HepG2 (cell line): ENCODE measurements at regions not wholly inside any gene's neighbourhood (a gene's known extent, or its start where the extent isn't known, plus 50 kb on each side); places are given as distances from the start of the nearest gene placed in this dataset.

Source experiments
- ATAC-seq: fragments of 200-7000 bp; cut with Tn5 transposase; 3 replicates; pipeline ENCODE4 v1.9.1; 2020; ENCODE audit warnings: mild to moderate bottlenecking, moderate library complexity
- BruUV-seq: library from RNA; stranded (reverse); fragments of 400-500 nt; replicated peaks from 2 replicates; lab custom pipeline; 2021; lab: Mats Ljungman, UMichigan
- CTCF ChIA-PET: fragments of 300-600 bp; formaldehyde crosslinking; extraction: SDS; loops from one replicate; lab custom pipeline; 2021; ENCODE audit warnings: low total read pairs, inconsistent platforms, low intra/inter-chr PET ratio; lab: Yijun Ruan, JAX
- POLR2A ChIA-PET: fragments of 350-600 bp; sonication (Branson Sonifier 250); formaldehyde crosslinking; loops from one replicate; lab custom pipeline; 2020; ENCODE audit warnings: antibody characterized with exemption, inconsistent platforms; lab: Yijun Ruan, JAX
- DNase-seq: peaks from one replicate; pipeline ENCODE4 v3.0.0-alpha.2; 2015; ENCODE audit warnings: low spot score
- FAIRE-seq: peaks from 3 replicates; lab custom pipeline; 2011; peaks lifted over from hg19 to GRCh38; lab: Jason Lieb, UNC
- H2AFZ ChIP-seq: one replicate; pipeline ENCODE4 v1.6.1; 2011; ENCODE audit warnings: low read length, inconsistent platforms
- H3K27ac ChIP-seq: fragments of 300-600 bp; 3 replicates; pipeline ENCODE4 v1.8.0; 2011; ENCODE audit warnings: mixed run types, mild to moderate bottlenecking, mixed read lengths, low read length, inconsistent platforms; ENCODE audit not compliant: insufficient read depth; ENCODE audit errors: extremely low read length
- H3K27me3 ChIP-seq, 2 experiments: fragments of 200-600 bp in 1 of 2; 2 replicates in 1 of 2; 3 replicates in 1 of 2; pipeline versions ENCODE4 v1.6.0 to v1.8.0; 2011; ENCODE audit warnings: low read length in 2 of 2, mild to moderate bottlenecking in 2 of 2, moderate library complexity in 2 of 2, inconsistent platforms in 1 of 2; ENCODE audit not compliant: insufficient read depth in 2 of 2, control insufficient read depth in 1 of 2
- H3K36me3 ChIP-seq, 2 experiments: fragments of 200-600 bp in 1 of 2; replicated peaks in 1 of 2; 2 replicates in 1 of 2; 3 replicates in 1 of 2; pipeline versions ENCODE4 v1.5.1 to v1.8.0; 2011; ENCODE audit warnings: low read length in 2 of 2, inconsistent platforms in 1 of 2; ENCODE audit not compliant: insufficient read depth in 2 of 2, control insufficient read depth in 1 of 2
- H3K4me1 ChIP-seq: 2 replicates; pipeline ENCODE4 v1.5.1; 2012; ENCODE audit warnings: low read length, inconsistent platforms; ENCODE audit not compliant: insufficient read depth
- H3K4me2 ChIP-seq: 2 replicates; pipeline ENCODE4 v1.6.0; 2011; ENCODE audit warnings: low read depth, low read length, inconsistent platforms
- H3K4me3 ChIP-seq, 3 experiments: fragments of 200-600 bp in 1 of 3; sonication (generic), shearing (Covaris generic) in 1 of 3; replicated peaks in 1 of 3; 2 replicates each; pipeline ENCODE4 v1.5.1; 2011 to 2016; ENCODE audit warnings: low read length in 3 of 3, inconsistent platforms in 2 of 3, low read depth in 2 of 3, mild to moderate bottlenecking in 2 of 3, control low read depth in 1 of 3, mixed read lengths in 1 of 3; ENCODE audit not compliant: insufficient read depth in 1 of 3
- H3K79me2 ChIP-seq: one replicate; pipeline ENCODE4 v1.6.1; 2011; ENCODE audit warnings: low read length, inconsistent platforms; ENCODE audit not compliant: insufficient read depth
- H3K9ac ChIP-seq: 2 replicates; pipeline ENCODE4 v1.6.0; 2011; ENCODE audit warnings: mild to moderate bottlenecking, low read depth, low read length, inconsistent platforms; ENCODE audit not compliant: insufficient read depth
- H3K9me3 ChIP-seq: 2 replicates; pipeline ENCODE4 v1.5.1; 2012; ENCODE audit warnings: mild to moderate bottlenecking, low read length
- H4K20me1 ChIP-seq: 2 replicates; pipeline ENCODE4 v1.6.0; 2011; ENCODE audit warnings: inconsistent platforms, mild to moderate bottlenecking, low read length, moderate library complexity; ENCODE audit not compliant: insufficient read depth
- ARID3A ChIP-seq: IDR thresholded peaks from 2 replicates; pipeline ENCODE4 v1.6.1; 2012; ENCODE audit warnings: low read depth, low read length, improper control_type of control experiment
- ETV5 ChIP-seq: IDR thresholded peaks from 2 replicates; pipeline ENCODE4 v1.6.1; 2018; ENCODE audit warnings: missing biosample characterization, missing genetic modification reagents, inconsistent platforms, borderline replicate concordance
- HBP1 ChIP-seq: IDR thresholded peaks from 2 replicates; pipeline ENCODE4 v1.6.1; 2016; ENCODE audit warnings: low read depth, control low read depth
- HNRNPLL ChIP-seq: fragments of 200-400 bp; formaldehyde crosslinking; IDR thresholded peaks from 2 replicates; pipeline ENCODE4 v1.6.1; 2017; ENCODE audit warnings: mild to moderate bottlenecking, low read depth, low read length; ENCODE audit not compliant: poor library complexity, severe bottlenecking
- JUN ChIP-seq: sonication (generic); formaldehyde crosslinking; IDR thresholded peaks from 2 replicates; pipeline ENCODE4 v1.4.0; 2020; ENCODE audit warnings: mild to moderate bottlenecking, missing genetic modification reagents
- PAF1 ChIP-seq: IDR thresholded peaks from 2 replicates; pipeline ENCODE4 v1.6.1; 2016; ENCODE audit warnings: missing genetic modification reagents, missing compliant biosample characterization
- SOX6 ChIP-seq, 2 experiments: fragments of 450-650 bp in 1 of 2; sonication (generic) in 1 of 2; formaldehyde crosslinking in 1 of 2; IDR thresholded peaks; 2 replicates each; pipeline versions ENCODE4 v1.4.0 to v1.6.1; 2017 to 2020; ENCODE audit warnings: antibody characterized with exemption in 1 of 2, mild to moderate bottlenecking in 1 of 2, missing genetic modification reagents in 1 of 2
- THAP7 ChIP-seq: sonication (generic); formaldehyde crosslinking; IDR thresholded peaks from 2 replicates; pipeline ENCODE4 v1.8.1; 2023; ENCODE audit warnings: mild to moderate bottlenecking, missing genetic modification reagents
- TRIM22 ChIP-seq: fragments of 450-650 bp; IDR thresholded peaks from 2 replicates; pipeline ENCODE4 v1.6.1; 2017
- ZNF44 ChIP-seq: sonication (generic); formaldehyde crosslinking; IDR thresholded peaks from 2 replicates; pipeline ENCODE4 v1.5.1; 2020; ENCODE audit warnings: mild to moderate bottlenecking, missing genetic modification reagents
- ZNF646 ChIP-seq: sonication (generic); formaldehyde crosslinking; IDR thresholded peaks from 2 replicates; pipeline ENCODE4 v1.9.0; 2021; ENCODE audit warnings: mild to moderate bottlenecking, missing genetic modification reagents
- WGBS: methylation state at CpG from one replicate; pipeline ENCODE4 v1.1.6; 2017; ENCODE audit warnings: low lambda C conversion rate; 5-methylcytosine and 5-hydroxymethylcytosine counted together
- in situ Hi-C: cut with HindIII; loops from 2 replicates; pipeline ENCODE4 v1.10.0; 2017; ENCODE audit warnings: low pct_unique_long_range_greater_than_20kb; ENCODE audit not compliant: extremely low pct_ligation_motif_present
- intact Hi-C: fragments of 100-400 bp; cut with micrococcal nuclease; formaldehyde crosslinking; loops from one replicate; pipeline ENCODE4 v1.10.0; 2022; ENCODE audit not compliant: unreplicated experiment

GRCh38 chr2:203585516-203585915 is 50.4 kb upstream of the RAPH1 start:
- in situ Hi-C loops (no loop called here), intact Hi-C loops (no loop called here)
- Histone ChIP-seq H3K4me3 (no peak overlapping the region), H3K27ac (no peak overlapping the region), H3K4me2 (no peak overlapping the region), H3K9me3 (no peaks in the 10 kb centered on the region), H4K20me1 (no peaks in the 10 kb centered on the region), H3K79me2 (no peaks in the 10 kb centered on the region), H3K9ac (no peak overlapping the region), H3K4me1 (peaks cover 35% of the 10 kb centered on the region), H2AFZ (no peak overlapping the region), H3K36me3 (no peaks in the 10 kb centered on the region), H3K27me3 (no peaks in the 10 kb centered on the region)
- ATAC-seq: no peak
- TF ChIP-seq ETV5 (CRISPR knock-in tag) (no peak), TRIM22 (no peak), ZNF646 (no peak), THAP7 (no peak), JUN (CRISPR knock-in tag) (no peak), PAF1 (CRISPR knock-in tag) (no peak), SOX6 (IDR thresholded peaks at IDR 0.05) (no peak), SOX6 (CRISPR knock-in tag; IDR thresholded peaks at IDR 0.05) (no peak), HNRNPLL (no peak), ARID3A (no peak), HBP1 (CRISPR knock-in tag) (no peak), ZNF44 (CRISPR knock-in tag) (no peak)
- CTCF ChIA-PET: no interaction called here
- POLR2A ChIA-PET: no interaction called here
- 46% methylated on average over 2 of the region's 2 CpGs for WGBS
- BruUV-seq: no TSS peak
- FAIRE-seq: no peak
- no peak for DNase-seq
